Thyroid gland (tissue), 4 donors: ENCODE measurements at regions not wholly inside any gene's neighbourhood (a gene's known extent, or its start where the extent isn't known, plus 50 kb on each side); places are given as distances from the start of the nearest gene placed in this dataset.

Experiments used
- CTCF ChIP-seq, 6 experiments: fragments of 200-600 bp in 3 of 6; fragments of 450-650 bp in 3 of 6; sonication (generic) in 3 of 6; IDR thresholded peaks; one replicate each; pipeline ENCODE4 v1.5.1; 2016 to 2019; ENCODE audit warnings: antibody characterized with exemption in 6 of 6, mild to moderate bottlenecking in 2 of 6, inconsistent platforms in 1 of 6, moderate library complexity in 1 of 6
- POLR2A ChIP-seq, 2 donors: fragments of 450-650 bp; IDR thresholded peaks; one replicate each; pipeline ENCODE4 v1.6.1; 2017; ENCODE audit warnings: antibody characterized with exemption in 2 of 2, mild to moderate bottlenecking in 2 of 2, moderate library complexity in 1 of 2

DNA sequence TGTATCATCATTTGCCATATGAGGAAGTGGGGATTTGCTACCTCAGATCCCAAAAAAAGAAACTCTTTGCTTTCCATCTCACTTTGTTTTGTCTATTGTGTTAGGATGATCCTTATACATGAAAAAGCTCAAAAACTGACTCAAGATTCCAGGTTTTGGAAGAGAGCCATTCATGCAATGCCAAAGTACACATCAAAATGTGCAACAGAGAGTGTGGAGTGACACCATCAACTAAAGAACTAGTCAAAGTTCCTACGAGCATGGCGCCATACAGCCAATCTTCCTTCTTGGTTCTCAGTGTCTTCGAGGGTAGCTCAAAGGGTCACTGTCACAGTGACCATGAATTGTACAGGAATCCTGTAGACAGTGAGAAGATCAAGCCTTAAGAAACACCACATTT is 255.8 kb upstream of the SASH1 start:
- TF ChIP-seq CTCF (IDR thresholded peaks at IDR 0.05) (no peak), POLR2A (IDR thresholded peaks at IDR 0.05) (no peak)
